Lower leg skin (tissue), 3 donors: ENCODE measurements at regions not wholly inside any gene's neighbourhood (a gene's known extent, or its start where the extent isn't known, plus 50 kb on each side); places are given as distances from the start of the nearest gene placed in this dataset.

Experiments
- CTCF ChIP-seq, 3 donors: fragments of 450-650 bp; IDR thresholded peaks; one replicate each; pipeline ENCODE4 v1.5.1; 2016; ENCODE audit warnings: antibody characterized with exemption in 3 of 3, mild to moderate bottlenecking in 3 of 3, moderate library complexity in 2 of 3
- POLR2A ChIP-seq, 2 donors: fragments of 450-650 bp; IDR thresholded peaks; one replicate each; pipeline ENCODE4 v1.6.1; 2016 to 2017; ENCODE audit warnings: antibody characterized with exemption in 2 of 2, mild to moderate bottlenecking in 1 of 2, moderate library complexity in 1 of 2

- TF ChIP-seq CTCF (IDR thresholded peaks at IDR 0.05): no peak
- no peak for TF ChIP-seq POLR2A (IDR thresholded peaks at IDR 0.05)
Observed at GRCh38 chr4:173585876-173586572, 56.0 kb upstream of the HAND2 start.
